ENCODE measurements at regions not wholly inside any gene's neighbourhood (a gene's known extent, or its start where the extent isn't known, plus 50 kb on each side); places are given as distances from the start of the nearest gene placed in this dataset.

- DNase-seq (ENCODE audit: low spot score): no peak
Observed at GRCh38 chr6:30806581-30807183, 62.3 kb upstream of the IER3 start.

- no peak for DNase-seq (ENCODE audit: low spot score)
Observed at GRCh38 chr6:30804333-30804732, 60.0 kb upstream of the IER3 start.

- no peak for DNase-seq (ENCODE audit: low spot score)
Observed at GRCh38 chr6:30802731-30803130, 58.4 kb upstream of the IER3 start.

GRCh38 chr6:30801950-30802349 lies 57.6 kb upstream of the IER3 start:
- no peak for DNase-seq (ENCODE audit: low spot score)

- no peak for DNase-seq (ENCODE audit: low spot score)
Observed at GRCh38 chr6:30800871-30801270, 56.5 kb upstream of the IER3 start.

- no peak for DNase-seq (ENCODE audit: low spot score)
Observed at GRCh38 chr6:30799210-30799609, 54.9 kb upstream of the IER3 start.

GRCh38 chr6:30798494-30798893 lies 54.1 kb upstream of the IER3 start:
- DNase-seq (ENCODE audit: low spot score): no peak

GRCh38 chr6:30795549-30796293 lies 51.4 kb upstream of the IER3 start:
- no peak for DNase-seq (ENCODE audit: low spot score)
